Type B pancreatic cell (in vitro differentiated cells): ENCODE measurements at regions not wholly inside any gene's neighbourhood (a gene's known extent, or its start where the extent isn't known, plus 50 kb on each side); places are given as distances from the start of the nearest gene placed in this dataset.

Experiments used
- DNase-seq: peaks from one replicate; pipeline ENCODE4 v3.0.0; 2021; ENCODE audit warnings: mixed read lengths; ENCODE audit not compliant: unreplicated experiment; ENCODE audit errors: extremely low spot score
- H3K27ac Mint-ChIP-seq: 2 replicates; pipeline ENCODE4 v1.8.0; 2021; ENCODE audit warnings: mild to moderate bottlenecking, mixed read lengths
- H3K27me3 Mint-ChIP-seq: 2 replicates; pipeline ENCODE4 v1.8.0; 2021; ENCODE audit warnings: mixed read lengths
- H3K36me3 Mint-ChIP-seq: 2 replicates; pipeline ENCODE4 v1.8.0; 2021; ENCODE audit warnings: mixed read lengths
- H3K4me1 Mint-ChIP-seq: one replicate; pipeline ENCODE4 v1.8.0; 2021; ENCODE audit warnings: mixed read lengths; ENCODE audit not compliant: unreplicated experiment
- H3K4me3 Mint-ChIP-seq: 2 replicates; pipeline ENCODE4 v1.8.0; 2021; ENCODE audit warnings: mild to moderate bottlenecking, mixed read lengths
- H3K9me3 Mint-ChIP-seq: 2 replicates; pipeline ENCODE4 v1.8.0; 2021; ENCODE audit warnings: mixed read lengths
- CTCF ChIP-seq: fragments of 200-600 bp; sonication (generic); conservative IDR thresholded peaks from 2 replicates; pipeline ENCODE4 v1.5.0; 2021; ENCODE audit warnings: antibody characterized with exemption, mild to moderate bottlenecking

- H3K4me3 Mint-ChIP-seq = no peak overlapping the region
- TF ChIP-seq CTCF = peak; percentile 91
Observed at GRCh38 chr3:176939022-176939817, 258.1 kb downstream of the TBL1XR1 start.

DNA sequence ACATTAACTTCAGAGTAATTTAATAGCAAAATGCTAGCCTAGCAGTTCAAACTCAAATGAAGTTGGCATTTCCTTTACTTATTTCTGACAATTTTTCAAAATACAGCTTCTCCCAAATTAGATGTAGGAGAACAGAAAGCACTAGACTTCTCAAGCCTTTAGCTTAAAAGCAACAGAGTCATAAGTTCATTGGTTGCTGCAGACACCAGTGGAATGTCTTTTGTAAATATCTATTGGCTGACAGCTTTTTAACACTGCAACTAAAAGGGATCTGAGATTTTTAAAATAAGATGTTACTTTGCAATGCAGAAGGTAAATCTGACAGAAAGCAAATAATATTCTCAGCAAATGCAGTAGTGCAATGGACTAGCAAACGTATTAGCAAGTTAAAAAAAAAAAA lies 259.3 kb downstream of the TBL1XR1 start:
- Mint-ChIP-seq H3K27me3 (no peaks in the 10 kb centered on the region), H3K9me3 (peaks cover 12% of the 10 kb centered on the region), H3K27ac (no peak overlapping the region), H3K36me3 (peaks cover 11% of the 10 kb centered on the region), H3K4me1 (peaks cover 20% of the 10 kb centered on the region), H3K4me3 (no peak overlapping the region)
- no peak for TF ChIP-seq CTCF
- DNase-seq = no peak

More at GRCh38 chr3:176939022-176939817, 258.1 kb downstream of the TBL1XR1 start:
- Mint-ChIP-seq H3K9me3 (peaks cover 7% of the 10 kb centered on the region), H3K27me3 (no peaks in the 10 kb centered on the region), H3K27ac (no peak overlapping the region), H3K4me1 (peaks cover 20% of the 10 kb centered on the region), H3K36me3 (peaks cover 6% of the 10 kb centered on the region)
- DNase-seq = no peak

DNA sequence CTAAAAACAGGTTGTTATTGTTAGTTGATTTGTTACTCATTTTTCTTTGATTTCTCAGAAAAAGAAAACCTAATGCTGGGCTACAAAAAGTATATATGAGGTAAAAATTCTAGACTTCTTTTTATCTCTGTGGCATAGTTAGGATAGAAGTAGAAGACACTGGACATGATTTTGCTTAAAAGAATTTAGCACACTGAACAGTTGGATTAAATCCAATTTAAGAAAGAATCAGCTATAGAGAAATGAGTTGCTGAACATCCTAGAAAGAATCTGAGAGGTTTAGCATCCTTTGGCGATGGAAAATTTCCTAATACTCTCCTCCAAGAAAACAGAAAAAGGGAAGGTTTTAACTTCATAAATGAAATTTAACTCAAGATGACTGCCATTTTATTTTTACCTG lies 259.7 kb downstream of the TBL1XR1 start:
- Mint-ChIP-seq H3K36me3 (peaks cover 11% of the 10 kb centered on the region), H3K27ac (no peak overlapping the region)

DNA sequence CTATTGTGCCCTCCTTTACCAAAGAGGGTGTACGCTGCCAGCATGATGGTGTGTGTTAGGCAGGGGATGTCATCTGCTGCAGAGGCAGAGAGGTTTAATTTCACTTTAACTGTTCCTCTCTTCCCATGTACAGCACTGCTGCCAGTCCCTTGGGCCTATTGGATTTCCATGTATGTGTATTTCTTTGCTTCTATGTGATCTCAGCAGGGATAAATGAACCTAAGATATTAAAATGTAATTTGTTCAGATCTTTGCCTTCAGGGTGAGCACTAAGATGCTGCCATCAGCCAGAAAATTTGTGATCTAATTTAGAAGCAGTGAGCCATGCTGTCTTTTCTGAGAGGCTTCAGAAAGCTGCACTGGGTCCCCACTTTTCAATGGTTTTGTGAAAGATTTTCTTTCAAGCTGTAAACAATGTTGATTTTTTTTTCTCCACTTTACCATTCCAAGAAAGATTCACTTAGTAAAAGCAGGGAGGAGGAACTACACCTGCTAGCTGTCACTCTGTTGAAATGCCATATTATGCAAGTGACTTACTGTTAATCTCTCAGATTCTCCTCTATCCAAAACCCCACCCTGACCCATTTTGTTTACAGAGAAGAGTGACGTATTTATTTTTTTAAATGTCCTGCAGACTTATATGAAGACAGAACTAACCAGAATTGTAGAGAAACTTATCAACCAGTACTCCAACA lies 261.9 kb downstream of the TBL1XR1 start:
- Mint-ChIP-seq H3K9me3 (peaks cover 14% of the 10 kb centered on the region), H3K4me3 (no peak overlapping the region), H3K4me1 (peaks cover 20% of the 10 kb centered on the region), H3K27me3 (no peaks in the 10 kb centered on the region), H3K36me3 (peaks cover 11% of the 10 kb centered on the region), H3K27ac (no peak overlapping the region)
- TF ChIP-seq CTCF = no peak
- no peak for DNase-seq

More for the DNA sequence above, 259.7 kb downstream of the TBL1XR1 start:
- Mint-ChIP-seq H3K4me1 (peaks cover 20% of the 10 kb centered on the region), H3K4me3 (no peak overlapping the region), H3K9me3 (peaks cover 14% of the 10 kb centered on the region), H3K27me3 (no peaks in the 10 kb centered on the region)
- no peak for DNase-seq
- TF ChIP-seq CTCF = no peak

GRCh38 chr3:176934698-176935097 lies 262.6 kb downstream of the TBL1XR1 start:
- Mint-ChIP-seq H3K4me3 (no peak overlapping the region), H3K4me1 (peaks cover 20% of the 10 kb centered on the region), H3K27ac (no peak overlapping the region), H3K9me3 (peaks cover 14% of the 10 kb centered on the region), H3K27me3 (no peaks in the 10 kb centered on the region), H3K36me3 (peaks cover 11% of the 10 kb centered on the region)
- TF ChIP-seq CTCF = no peak
- no peak for DNase-seq
